ENCODE measurements at regions not wholly inside any gene's neighbourhood (a gene's known extent, or its start where the extent isn't known, plus 50 kb on each side); places are given as distances from the start of the nearest gene placed in this dataset.

DNA sequence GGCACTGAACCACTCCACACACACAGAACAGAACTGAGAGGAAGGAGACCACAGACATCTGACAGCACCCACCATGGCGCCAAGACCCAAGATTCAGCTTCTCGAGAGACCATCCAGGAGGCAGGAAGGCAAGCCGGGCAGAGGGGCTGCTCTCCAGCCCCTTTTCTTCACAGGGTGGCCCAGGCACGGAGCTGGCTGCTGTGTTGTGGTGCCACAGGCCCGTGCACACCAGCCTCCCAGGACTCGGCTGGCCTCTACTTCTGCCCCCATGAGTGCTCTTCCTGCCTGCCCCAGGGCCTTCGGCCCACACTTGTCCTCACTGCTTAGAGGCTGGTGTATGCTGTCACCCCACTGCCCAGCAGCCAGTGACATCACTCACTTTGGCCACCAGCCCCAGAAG, 547.6 kb upstream of the RAB6C start:
- Histone ChIP-seq H3K27ac (no peak overlapping the region), H3K36me3 (no peaks in the 10 kb centered on the region), H3K27me3 (no peaks in the 10 kb centered on the region), H3K4me1 (ENCODE audit: insufficient read depth) (no peaks in the 10 kb centered on the region), H3K4me3 (no peak overlapping the region), H3K9me3 (no peaks in the 10 kb centered on the region)
- DNase-seq, result no peak
- TF ChIP-seq POLR2A (IDR thresholded peaks at IDR 0.05), result no peak
- no peak for TF ChIP-seq EP300 (IDR thresholded peaks at IDR 0.05)
- TF ChIP-seq, protein P1, sequence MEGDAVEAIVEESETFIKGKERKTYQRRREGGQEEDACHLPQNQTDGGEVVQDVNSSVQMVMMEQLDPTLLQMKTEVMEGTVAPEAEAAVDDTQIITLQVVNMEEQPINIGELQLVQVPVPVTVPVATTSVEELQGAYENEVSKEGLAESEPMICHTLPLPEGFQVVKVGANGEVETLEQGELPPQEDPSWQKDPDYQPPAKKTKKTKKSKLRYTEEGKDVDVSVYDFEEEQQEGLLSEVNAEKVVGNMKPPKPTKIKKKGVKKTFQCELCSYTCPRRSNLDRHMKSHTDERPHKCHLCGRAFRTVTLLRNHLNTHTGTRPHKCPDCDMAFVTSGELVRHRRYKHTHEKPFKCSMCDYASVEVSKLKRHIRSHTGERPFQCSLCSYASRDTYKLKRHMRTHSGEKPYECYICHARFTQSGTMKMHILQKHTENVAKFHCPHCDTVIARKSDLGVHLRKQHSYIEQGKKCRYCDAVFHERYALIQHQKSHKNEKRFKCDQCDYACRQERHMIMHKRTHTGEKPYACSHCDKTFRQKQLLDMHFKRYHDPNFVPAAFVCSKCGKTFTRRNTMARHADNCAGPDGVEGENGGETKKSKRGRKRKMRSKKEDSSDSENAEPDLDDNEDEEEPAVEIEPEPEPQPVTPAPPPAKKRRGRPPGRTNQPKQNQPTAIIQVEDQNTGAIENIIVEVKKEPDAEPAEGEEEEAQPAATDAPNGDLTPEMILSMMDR (IDR thresholded peaks at IDR 0.05), result no peak
- intact Hi-C loops (cut with DNase I), result no loop called here
- 77 to 81% (median 79%) methylated on average over 7 of the region's 7 CpGs for WGBS, 3 donors

DNA sequence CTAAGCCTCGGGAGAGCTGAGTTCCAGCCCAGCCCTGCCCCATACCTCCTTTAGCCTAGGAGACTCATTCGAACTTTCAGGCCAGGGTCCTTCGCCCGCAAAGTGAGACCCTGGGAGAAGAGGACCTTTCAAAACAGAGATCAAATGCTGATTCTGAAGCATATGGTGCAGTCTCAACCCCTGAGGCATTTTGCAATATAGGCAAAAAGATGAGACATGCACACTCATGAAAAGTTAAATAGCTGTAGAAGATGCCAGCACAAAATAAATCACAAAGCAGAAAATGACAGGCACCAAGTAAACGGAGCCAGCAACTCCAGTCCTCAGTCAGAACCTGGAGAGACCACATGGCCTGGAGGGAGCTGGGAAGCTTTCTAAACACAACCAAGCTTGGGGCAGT, 542.7 kb upstream of the RAB6C start:
- Histone ChIP-seq H3K4me3 (no peak overlapping the region), H3K27me3 (no peaks in the 10 kb centered on the region), H3K9me3 (no peaks in the 10 kb centered on the region), H3K36me3 (no peaks in the 10 kb centered on the region), H3K4me1 (ENCODE audit: insufficient read depth) (no peaks in the 10 kb centered on the region), H3K27ac (no peak overlapping the region)
- intact Hi-C loops (cut with DNase I), result no loop called here
- WGBS, 3 donors, result 61 to 72% (median 63%) methylated on average over 5 of the region's 5 CpGs
- TF ChIP-seq, protein P1 (IDR thresholded peaks at IDR 0.05), result no peak
- TF ChIP-seq POLR2A (IDR thresholded peaks at IDR 0.05) (no peak), EP300 (IDR thresholded peaks at IDR 0.05) (no peak)
- no peak for DNase-seq

DNA sequence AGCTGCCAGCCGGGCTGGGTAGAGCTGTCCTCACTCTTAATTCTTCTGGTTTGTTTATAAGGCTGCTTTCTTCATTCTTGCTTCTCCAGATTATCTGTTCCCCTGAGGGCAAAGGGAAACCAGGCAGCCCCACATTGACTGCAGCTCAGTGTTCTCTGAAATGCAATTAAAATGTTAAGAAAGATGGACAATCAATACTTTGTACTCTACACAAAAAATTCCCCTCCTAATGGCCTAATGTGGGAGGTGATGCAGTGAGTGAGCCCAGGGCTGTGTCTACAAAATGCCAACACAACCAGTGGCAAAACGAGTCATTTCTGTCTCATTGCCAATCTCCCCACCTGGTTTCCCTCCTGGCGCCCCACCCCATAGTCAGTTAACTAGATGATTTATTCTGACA, 541.7 kb upstream of the RAB6C start:
- Histone ChIP-seq H3K27me3 (no peaks in the 10 kb centered on the region), H3K9me3 (no peaks in the 10 kb centered on the region), H3K4me1 (ENCODE audit: insufficient read depth) (no peaks in the 10 kb centered on the region), H3K4me3 (no peak overlapping the region), H3K36me3 (no peaks in the 10 kb centered on the region), H3K27ac (no peak overlapping the region)
- no peak for DNase-seq
- TF ChIP-seq, protein P1 (IDR thresholded peaks at IDR 0.05), result no peak
- TF ChIP-seq EP300 (IDR thresholded peaks at IDR 0.05) (no peak), POLR2A (IDR thresholded peaks at IDR 0.05) (no peak)
- 50 to 71% (median 59%) methylated on average over 3 of the region's 3 CpGs for WGBS, 3 donors
- intact Hi-C loops (cut with DNase I), result no loop called here

DNA sequence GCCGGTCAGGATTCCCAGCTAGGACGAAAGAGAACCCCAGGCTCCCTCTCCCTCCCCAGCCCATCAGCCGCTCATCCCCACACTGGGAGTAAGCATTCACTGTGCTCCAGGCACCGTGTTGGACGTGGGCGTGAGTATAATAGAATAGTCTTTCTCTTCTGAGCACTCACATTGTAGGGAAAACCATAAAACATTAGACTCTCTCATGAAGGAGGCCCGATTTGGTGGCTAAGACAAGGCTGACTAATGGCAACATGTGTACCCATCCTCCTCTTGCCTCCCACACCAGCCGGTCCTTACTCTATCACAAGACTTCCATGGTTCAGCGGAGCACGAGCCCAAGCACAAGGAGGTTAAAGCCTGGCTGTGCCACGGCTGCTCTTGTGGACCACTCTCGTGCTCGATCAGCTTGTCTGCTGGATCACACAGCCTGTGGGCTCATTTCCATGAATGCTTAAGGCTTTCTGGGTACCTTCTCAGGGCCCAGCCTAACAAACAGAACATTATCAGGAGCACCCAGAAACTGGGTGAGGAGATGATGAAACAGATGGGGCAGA, 540.9 kb upstream of the RAB6C start:
- Histone ChIP-seq H3K4me3 (no peak overlapping the region), H3K4me1 (ENCODE audit: insufficient read depth) (no peaks in the 10 kb centered on the region), H3K27me3 (no peaks in the 10 kb centered on the region), H3K9me3 (no peaks in the 10 kb centered on the region), H3K36me3 (no peaks in the 10 kb centered on the region), H3K27ac (no peak overlapping the region)
- TF ChIP-seq, protein P1 (IDR thresholded peaks at IDR 0.05), result no peak
- TF ChIP-seq POLR2A (IDR thresholded peaks at IDR 0.05) (no peak), EP300 (IDR thresholded peaks at IDR 0.05) (no peak)
- intact Hi-C loops (cut with DNase I), result no loop called here
- WGBS, 3 donors, result 77 to 85% (median 82%) methylated on average over 13 of the region's 13 CpGs
- DNase-seq, result no peak

Measured in ovary (tissue), 7 donors.